Lower lobe of right lung (tissue), 2 donors: ENCODE measurements at regions not wholly inside any gene's neighbourhood (a gene's known extent, or its start where the extent isn't known, plus 50 kb on each side); places are given as distances from the start of the nearest gene placed in this dataset.

Source experiments
- ATAC-seq, 2 donors: fragments of 200-7000 bp; cut with Tn5 transposase; one replicate each; pipeline ENCODE4 v1.9.1; 2020 to 2022; ENCODE audit warnings: mild to moderate bottlenecking in 2 of 2, moderate library complexity in 2 of 2
- DNase-seq: peaks from one replicate; pipeline ENCODE4 v3.0.0-alpha.2; 2020
- H3K27ac ChIP-seq: fragments of 200-600 bp; one replicate; pipeline ENCODE4 v1.8.0; 2022
- H3K27me3 ChIP-seq: fragments of 200-600 bp; one replicate; pipeline ENCODE4 v1.8.0; 2022; ENCODE audit warnings: low read depth
- H3K36me3 ChIP-seq: fragments of 200-600 bp; one replicate; pipeline ENCODE4 v1.8.0; 2022; ENCODE audit warnings: mild to moderate bottlenecking
- H3K4me1 ChIP-seq: fragments of 200-600 bp; one replicate; pipeline ENCODE4 v1.8.0; 2022
- H3K4me3 ChIP-seq: fragments of 200-600 bp; one replicate; pipeline ENCODE4 v1.8.0; 2022; ENCODE audit warnings: mild to moderate bottlenecking
- H3K9me3 ChIP-seq: fragments of 200-600 bp; one replicate; pipeline ENCODE4 v1.8.0; 2022
- intact Hi-C: fragments of 100-400 bp; cut with DNase I; formaldehyde crosslinking; loops from one replicate; pipeline ENCODE4 v1.11.0; 2022
- TF ChIP-seq, protein P1 (sequence below): fragments of 200-600 bp; IDR thresholded peaks from one replicate; pipeline ENCODE4 v1.8.0; 2022; ENCODE audit warnings: antibody characterized with exemption, mild to moderate bottlenecking
- donor health status: DM: no; HTN: yes; CAD: no; lungs with severe emphysema.

- H3K36me3 ChIP-seq: no peaks in the 10 kb centered on the region
- DNase-seq (no peak), ATAC-seq (no peak)
- H3K4me1 ChIP-seq: no peaks in the 10 kb centered on the region
- TF ChIP-seq, protein P1, sequence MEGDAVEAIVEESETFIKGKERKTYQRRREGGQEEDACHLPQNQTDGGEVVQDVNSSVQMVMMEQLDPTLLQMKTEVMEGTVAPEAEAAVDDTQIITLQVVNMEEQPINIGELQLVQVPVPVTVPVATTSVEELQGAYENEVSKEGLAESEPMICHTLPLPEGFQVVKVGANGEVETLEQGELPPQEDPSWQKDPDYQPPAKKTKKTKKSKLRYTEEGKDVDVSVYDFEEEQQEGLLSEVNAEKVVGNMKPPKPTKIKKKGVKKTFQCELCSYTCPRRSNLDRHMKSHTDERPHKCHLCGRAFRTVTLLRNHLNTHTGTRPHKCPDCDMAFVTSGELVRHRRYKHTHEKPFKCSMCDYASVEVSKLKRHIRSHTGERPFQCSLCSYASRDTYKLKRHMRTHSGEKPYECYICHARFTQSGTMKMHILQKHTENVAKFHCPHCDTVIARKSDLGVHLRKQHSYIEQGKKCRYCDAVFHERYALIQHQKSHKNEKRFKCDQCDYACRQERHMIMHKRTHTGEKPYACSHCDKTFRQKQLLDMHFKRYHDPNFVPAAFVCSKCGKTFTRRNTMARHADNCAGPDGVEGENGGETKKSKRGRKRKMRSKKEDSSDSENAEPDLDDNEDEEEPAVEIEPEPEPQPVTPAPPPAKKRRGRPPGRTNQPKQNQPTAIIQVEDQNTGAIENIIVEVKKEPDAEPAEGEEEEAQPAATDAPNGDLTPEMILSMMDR: no peak
- H3K9me3 ChIP-seq: no peaks in the 10 kb centered on the region
- no peaks in the 10 kb centered on the region for H3K27me3 ChIP-seq
- no peak overlapping the region for H3K27ac ChIP-seq
- no peak overlapping the region for H3K4me3 ChIP-seq
- intact Hi-C loops: no loop called here
Observed at GRCh38 chr7:142334236-142334635, 76.4 kb upstream of the PRSS58 start.

- intact Hi-C loops: no loop called here
- H3K9me3 ChIP-seq: no peaks in the 10 kb centered on the region
- H3K27ac ChIP-seq: no peak overlapping the region
- no peak for DNase-seq
- TF ChIP-seq, protein P1: no peak
- no peaks in the 10 kb centered on the region for H3K4me1 ChIP-seq
- H3K4me3 ChIP-seq: no peak overlapping the region
- H3K36me3 ChIP-seq: no peaks in the 10 kb centered on the region
- peaks cover 4% of the 10 kb centered on the region for H3K27me3 ChIP-seq
- ATAC-seq: no peak
Observed at GRCh38 chr7:142332421-142332820, 74.6 kb upstream of the PRSS58 start.

GRCh38 chr7:142331941-142332340 lies 74.1 kb upstream of the PRSS58 start:
- H3K27ac ChIP-seq: no peak overlapping the region
- H3K27me3 ChIP-seq: peaks cover 4% of the 10 kb centered on the region
- intact Hi-C loops: no loop called here
- H3K9me3 ChIP-seq: no peaks in the 10 kb centered on the region
- H3K36me3 ChIP-seq: no peaks in the 10 kb centered on the region
- H3K4me3 ChIP-seq: no peak overlapping the region
- H3K4me1 ChIP-seq: no peaks in the 10 kb centered on the region
- ATAC-seq: no peak
- DNase-seq: no peak
- TF ChIP-seq, protein P1: no peak

- intact Hi-C loops: no loop called here
- H3K27ac ChIP-seq: no peak overlapping the region
- no peaks in the 10 kb centered on the region for H3K36me3 ChIP-seq
- no peak overlapping the region for H3K4me3 ChIP-seq
- no peak for DNase-seq
- H3K9me3 ChIP-seq: no peaks in the 10 kb centered on the region
- TF ChIP-seq, protein P1: no peak
- peaks cover 4% of the 10 kb centered on the region for H3K27me3 ChIP-seq
- no peaks in the 10 kb centered on the region for H3K4me1 ChIP-seq
- peak in 1 of 2 donors; percentile 13 for ATAC-seq
Observed at GRCh38 chr7:142329062-142329790, 71.4 kb upstream of the PRSS58 start.

GRCh38 chr7:142328551-142328950 lies 70.7 kb upstream of the PRSS58 start:
- H3K36me3 ChIP-seq: no peaks in the 10 kb centered on the region
- H3K4me1 ChIP-seq: no peaks in the 10 kb centered on the region
- ATAC-seq (no peak), DNase-seq (no peak)
- TF ChIP-seq, protein P1: no peak
- no peaks in the 10 kb centered on the region for H3K9me3 ChIP-seq
- no peak overlapping the region for H3K27ac ChIP-seq
- H3K27me3 ChIP-seq: peaks cover 4% of the 10 kb centered on the region
- no peak overlapping the region for H3K4me3 ChIP-seq
- intact Hi-C loops: no loop called here
